HG03460 (cell line): ENCODE measurements at regions not wholly inside any gene's neighbourhood (a gene's known extent, or its start where the extent isn't known, plus 50 kb on each side); places are given as distances from the start of the nearest gene placed in this dataset.
"Not testable (repeated sequence)": the region's sequence is repeated elsewhere in the genome, so short reads cannot be mapped to it uniquely, and the experiment has no call there.

Source experiments
- ATAC-seq: cut with Tn5 transposase; IDR thresholded peaks from one replicate; pipeline ENCODE4 v1.9.1; 2021; ENCODE audit not compliant: unreplicated experiment

GRCh38 chr16:59168461-59169114, 434.5 kb upstream of the GOT2 start:
- no peak for ATAC-seq

- ATAC-seq, result no peak
Measured at GRCh38 chr16:59164461-59164860, 430.3 kb upstream of the GOT2 start.

GRCh38 chr16:59163371-59164055, 429.4 kb upstream of the GOT2 start:
- no peak for ATAC-seq

- ATAC-seq, result no peak
Measured at GRCh38 chr16:59161679-59162078, 427.6 kb upstream of the GOT2 start.

- ATAC-seq, result no peak
Measured at GRCh38 chr16:59154295-59154694, 420.2 kb upstream of the GOT2 start.

GRCh38 chr16:59148769-59149155, 414.6 kb upstream of the GOT2 start:
- ATAC-seq, result no peak

GRCh38 chr16:59148056-59148768, 414.1 kb upstream of the GOT2 start:
- ATAC-seq, result no peak

- ATAC-seq, result no peak
Measured at GRCh38 chr16:59146140-59146539, 412.0 kb upstream of the GOT2 start.

- ATAC-seq, result no peak
Measured at GRCh38 chr16:59144841-59145240, 410.7 kb upstream of the GOT2 start.

- no peak for ATAC-seq
Measured at GRCh38 chr16:59144326-59144725, 410.2 kb upstream of the GOT2 start.

- ATAC-seq, result no peak
Measured at GRCh38 chr16:59126486-59126885, 392.4 kb upstream of the GOT2 start.

GRCh38 chr16:59124056-59124455, 389.9 kb upstream of the GOT2 start:
- no peak for ATAC-seq

GRCh38 chr16:59123479-59123878, 389.4 kb upstream of the GOT2 start:
- ATAC-seq, result no peak

GRCh38 chr16:59122262-59122537, 388.1 kb upstream of the GOT2 start:
- ATAC-seq, result no peak

GRCh38 chr16:59121411-59122261, 387.5 kb upstream of the GOT2 start:
- no peak for ATAC-seq

- ATAC-seq, result no peak
Measured at GRCh38 chr16:59116744-59117143, 382.6 kb upstream of the GOT2 start.

GRCh38 chr16:59114790-59115189, 380.7 kb upstream of the GOT2 start:
- ATAC-seq, result no peak

- ATAC-seq, result no peak
Measured at GRCh38 chr16:59113004-59113670, 379.0 kb upstream of the GOT2 start.

- ATAC-seq, result no peak
Measured at GRCh38 chr16:59111280-59111679, 377.2 kb upstream of the GOT2 start.

- ATAC-seq, result no peak
Measured at GRCh38 chr16:59108374-59108773, 374.3 kb upstream of the GOT2 start.

GRCh38 chr16:59096682-59097081, 362.6 kb upstream of the GOT2 start:
- not testable (repeated sequence) for ATAC-seq
